NCI-H128 (cell line): ENCODE measurements at regions not wholly inside any gene's neighbourhood (a gene's known extent, or its start where the extent isn't known, plus 50 kb on each side); places are given as distances from the start of the nearest gene placed in this dataset.

Experiments used
- DNase-seq: peaks from one replicate; lab custom pipeline; 2025; ENCODE audit not compliant: unreplicated experiment; lab: John Stamatoyannopoulos, UW

- DNase-seq = no peak
Observed at GRCh38 chr11:126129727-126130671, 67.3 kb upstream of the CDON start.

DNA sequence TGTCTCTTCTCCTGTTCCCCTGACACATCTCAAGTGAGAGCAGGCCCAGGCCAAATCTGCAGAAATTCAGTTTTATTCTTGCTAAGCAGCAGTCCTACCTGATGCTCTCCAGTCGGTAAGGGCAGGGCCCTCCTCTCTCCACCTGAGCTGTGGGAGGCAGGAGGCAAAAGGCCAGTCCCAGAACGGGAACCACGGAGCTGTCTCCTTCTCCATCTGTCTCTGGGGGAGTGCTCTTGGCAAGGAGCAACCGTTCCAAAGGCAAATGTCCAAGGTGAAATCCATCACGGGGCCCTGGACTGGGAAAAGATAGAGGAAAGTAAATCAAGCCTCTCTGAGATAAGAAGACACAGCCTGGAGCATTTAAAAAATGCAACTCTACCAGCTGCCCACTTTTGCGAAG is 65.2 kb upstream of the CDON start:
- no peak for DNase-seq

GRCh38 chr11:126127284-126127845 is 64.7 kb upstream of the CDON start:
- no peak for DNase-seq

DNA sequence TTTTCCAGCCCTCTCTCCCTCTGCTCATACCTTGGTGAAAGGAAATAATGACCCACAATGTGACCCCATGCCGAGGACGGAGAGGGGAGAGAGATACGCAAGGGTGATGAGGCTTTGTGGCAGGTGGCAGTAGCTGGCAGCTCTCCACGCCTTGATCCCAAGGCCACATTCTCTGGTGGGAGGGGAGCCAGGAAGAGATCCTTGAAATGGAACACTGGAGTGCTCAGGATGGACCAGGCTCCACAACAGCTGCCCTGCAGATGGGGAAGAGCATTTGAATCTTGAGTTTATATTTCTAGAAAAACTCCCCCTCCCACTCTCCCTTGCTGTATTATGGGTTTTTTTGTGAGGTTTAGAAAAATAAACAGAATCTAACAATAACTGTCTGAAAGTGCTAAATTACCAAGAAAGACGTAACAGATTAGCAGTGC is 61.6 kb upstream of the CDON start:
- DNase-seq = no peak

- no peak for DNase-seq
Observed at GRCh38 chr11:126123686-126124085, 61.0 kb upstream of the CDON start.

DNA sequence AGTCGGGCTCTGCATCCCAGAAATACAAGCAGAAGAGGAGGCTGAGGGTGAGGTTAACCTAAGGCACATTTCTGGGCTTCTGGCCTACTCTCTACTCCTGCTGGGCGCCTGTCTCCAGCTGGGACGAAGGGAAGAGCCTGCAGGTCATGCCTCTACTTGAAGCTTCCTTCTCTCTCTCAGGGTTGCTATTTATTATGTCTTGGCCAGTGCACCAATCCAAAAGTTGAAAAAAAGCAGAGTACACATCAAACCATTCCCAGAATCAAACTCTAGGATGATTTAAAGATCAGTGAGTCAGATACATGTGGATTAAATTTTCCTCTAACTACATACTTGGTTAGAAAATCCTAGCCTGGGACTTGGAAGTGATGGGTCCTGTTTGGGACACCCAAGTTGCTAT is 60.2 kb upstream of the CDON start:
- DNase-seq = no peak

DNA sequence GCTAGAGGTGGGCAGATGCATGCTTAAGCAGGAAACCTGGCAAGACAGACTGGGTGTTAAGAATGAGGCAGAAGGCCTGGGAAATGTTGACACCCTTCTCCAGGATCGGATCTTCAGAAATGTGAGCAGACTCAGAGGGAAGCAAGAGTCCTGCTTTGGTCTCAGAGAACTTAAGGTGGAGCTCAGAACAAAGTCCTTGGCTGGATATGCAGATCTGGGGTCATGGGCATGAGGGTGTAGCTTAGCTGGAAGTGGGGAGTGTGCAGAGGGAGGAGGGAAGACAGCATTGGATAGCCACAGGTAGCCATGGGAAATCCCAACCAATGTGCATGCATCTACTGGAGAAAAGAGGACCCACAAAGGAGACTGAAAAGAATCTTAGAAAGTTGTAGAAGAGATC is 58.6 kb upstream of the CDON start:
- DNase-seq = no peak

GRCh38 chr11:126118806-126119205 is 56.1 kb upstream of the CDON start:
- no peak for DNase-seq

DNA sequence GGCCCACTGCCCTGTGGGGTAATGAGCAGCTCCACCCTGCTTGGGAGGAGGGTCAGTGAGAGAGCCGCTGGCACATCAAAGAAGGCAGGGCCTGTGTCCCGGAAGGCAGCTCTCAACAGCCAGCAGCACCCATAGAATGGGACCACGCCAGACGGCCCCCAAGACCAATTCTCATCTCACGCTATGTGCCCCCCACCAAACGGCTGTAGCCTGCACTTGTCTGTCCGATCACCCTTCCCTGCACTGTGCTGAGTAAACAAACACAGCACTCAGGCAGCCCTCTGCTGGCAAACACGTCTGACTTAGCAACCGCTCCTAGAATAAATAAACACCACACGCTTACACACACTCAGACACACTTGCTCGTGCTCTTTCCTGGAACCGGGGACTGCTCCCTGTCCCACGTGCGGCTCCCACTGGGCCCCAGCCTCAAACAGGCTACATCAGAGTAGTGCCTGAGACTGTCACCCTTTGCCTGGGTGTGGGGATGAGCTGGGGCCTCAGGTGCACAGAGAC is 53.2 kb upstream of the CDON start:
- DNase-seq = peak; percentile 51

GRCh38 chr11:126115127-126115495 is 52.4 kb upstream of the CDON start:
- DNase-seq = peak; percentile 23

GRCh38 chr11:126114486-126115126 is 51.9 kb upstream of the CDON start:
- DNase-seq = no peak

DNA sequence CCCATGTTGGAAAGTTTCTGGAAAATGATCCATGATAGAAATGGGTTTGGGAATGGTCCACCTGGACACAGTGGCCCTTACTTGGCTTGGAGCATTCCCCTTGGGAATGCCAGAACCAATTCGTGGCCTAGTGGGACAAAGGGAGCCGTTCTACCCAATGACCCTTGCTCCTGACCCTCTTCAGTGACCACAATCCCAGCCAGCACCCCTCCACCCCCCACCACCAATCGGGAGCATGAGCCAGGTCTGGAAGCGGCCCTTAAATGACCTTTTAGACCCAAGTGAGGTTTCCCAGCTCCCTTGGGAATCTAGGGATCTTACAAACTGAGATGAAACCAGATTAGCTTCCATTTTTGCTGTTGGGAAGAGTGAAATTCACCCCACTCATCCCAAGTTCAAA is 51.3 kb upstream of the CDON start:
- no peak for DNase-seq

- no peak for DNase-seq
Observed at GRCh38 chr11:126113515-126113957, 50.9 kb upstream of the CDON start.

DNA sequence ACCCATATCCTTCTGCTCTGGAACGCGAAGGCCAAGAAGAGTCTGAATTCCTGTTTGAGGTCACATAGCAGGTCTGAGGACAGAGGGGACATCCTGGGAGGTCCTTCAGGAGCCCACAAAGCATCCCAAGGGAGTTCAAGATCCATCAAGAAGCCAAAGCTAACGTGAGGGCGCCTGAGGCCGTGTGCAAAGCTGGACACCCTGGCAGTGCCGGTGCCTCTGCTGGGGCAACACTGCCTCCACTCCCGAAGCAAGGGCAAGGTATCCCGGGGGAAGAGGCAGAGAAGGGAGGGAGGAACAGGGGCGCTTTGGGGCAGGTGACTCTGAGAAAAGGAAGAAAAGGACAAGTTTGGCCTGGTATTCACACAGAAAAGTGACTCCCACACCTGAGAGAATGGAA is 50.3 kb upstream of the CDON start:
- DNase-seq = no peak

GRCh38 chr11:126112547-126112946 is 49.9 kb upstream of the CDON start:
- no peak for DNase-seq
